ENCODE measurements at regions not wholly inside any gene's neighbourhood (a gene's known extent, or its start where the extent isn't known, plus 50 kb on each side); places are given as distances from the start of the nearest gene placed in this dataset.

DNA sequence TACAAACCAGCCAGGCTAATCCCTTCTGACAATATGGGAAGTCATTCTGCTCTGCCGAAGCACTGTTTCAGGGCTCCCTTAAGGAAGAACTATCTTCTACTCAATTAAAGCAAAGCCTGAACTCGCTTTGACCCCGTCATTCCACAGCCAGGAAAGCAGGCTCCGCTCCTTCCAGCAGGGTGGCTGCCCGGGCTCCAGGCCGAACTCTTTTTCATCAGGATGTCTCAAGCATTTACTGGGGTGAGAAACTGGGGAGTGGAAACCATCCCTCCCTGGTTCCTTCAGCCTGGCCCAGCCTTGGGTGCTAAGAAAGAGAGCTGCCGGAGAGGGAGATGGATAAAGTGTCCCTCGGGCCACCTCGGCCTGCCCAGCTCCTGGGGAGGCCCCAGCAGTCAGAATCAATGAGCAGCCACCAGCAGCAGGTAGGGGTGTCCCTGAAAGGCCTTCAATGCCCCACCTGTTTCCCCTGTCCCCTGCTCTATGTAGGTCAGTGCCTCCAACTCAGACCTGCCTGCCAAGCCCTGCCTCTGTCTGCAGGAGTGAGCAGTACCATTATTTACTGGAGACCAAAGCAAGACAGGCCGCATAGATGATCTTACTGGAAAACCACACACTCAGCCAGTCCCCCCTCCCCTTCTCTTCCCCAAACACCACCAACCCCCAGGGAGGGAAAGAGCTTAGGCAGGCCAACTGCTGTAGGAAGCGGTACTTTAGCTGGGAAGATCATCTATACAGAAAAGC lies 225.6 kb upstream of the TLE3 start:
- DNase-seq, result peak; percentile 51

DNA sequence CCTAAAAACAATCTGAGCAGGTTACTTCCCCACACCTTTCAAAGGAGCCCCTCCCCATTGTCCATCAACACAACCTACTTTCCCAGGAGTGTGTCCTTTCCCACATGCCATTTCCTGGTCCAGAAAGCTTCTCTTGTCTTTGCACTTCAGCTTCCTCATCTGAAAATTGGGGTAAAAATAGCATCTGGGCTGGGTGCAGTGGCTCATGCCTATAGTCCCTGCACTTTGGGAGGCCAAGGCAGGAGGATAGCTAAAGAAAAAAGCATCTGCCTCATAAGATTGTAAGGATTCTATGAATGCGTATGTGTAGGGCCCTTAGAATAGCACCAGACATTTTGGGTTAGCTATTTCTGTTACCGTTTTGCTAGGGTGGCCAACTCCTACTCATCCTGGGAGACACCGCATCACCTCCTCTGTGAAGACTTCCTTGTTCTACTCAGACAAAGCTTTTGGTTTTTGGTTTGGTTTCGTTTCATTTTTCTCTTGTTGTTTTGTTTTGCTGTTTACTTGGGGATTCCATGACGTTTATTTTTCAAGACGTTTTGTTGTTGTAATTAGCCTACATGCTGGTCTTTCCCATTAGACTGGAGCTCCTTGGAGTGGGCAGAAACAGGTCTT lies 224.4 kb upstream of the TLE3 start:
- DNase-seq, result no peak

DNA sequence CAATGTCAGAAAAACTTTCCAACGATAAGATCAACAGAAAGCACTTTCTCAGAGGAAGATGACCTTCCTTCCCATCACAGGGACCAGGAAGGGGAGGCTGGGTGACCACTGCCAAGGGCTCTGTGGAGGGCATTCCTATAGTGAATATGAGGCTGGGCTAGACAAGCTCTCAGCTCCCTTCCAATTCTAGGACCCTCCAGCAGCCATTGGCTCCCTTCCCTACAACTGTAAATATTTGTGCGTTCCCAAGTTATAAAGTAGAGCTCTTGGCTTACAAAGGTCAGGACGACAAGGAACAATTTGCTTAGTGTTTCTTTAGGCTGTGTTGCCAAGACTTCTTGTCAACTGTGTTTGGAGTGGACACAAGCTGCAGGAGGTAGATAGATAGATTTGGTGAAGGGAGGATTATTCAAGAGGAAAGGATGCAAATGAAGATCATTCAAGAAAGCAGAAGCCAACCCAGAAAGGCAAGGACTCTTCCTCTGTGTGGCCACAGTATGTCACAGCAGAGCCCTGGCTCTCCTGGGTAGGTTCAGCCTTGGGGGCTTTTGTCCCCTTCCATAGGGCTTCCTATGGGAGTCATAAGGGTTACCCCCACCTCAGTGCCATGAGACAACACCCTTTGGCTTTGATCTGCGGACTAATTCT lies 223.6 kb upstream of the TLE3 start:
- DNase-seq, result no peak

DNA sequence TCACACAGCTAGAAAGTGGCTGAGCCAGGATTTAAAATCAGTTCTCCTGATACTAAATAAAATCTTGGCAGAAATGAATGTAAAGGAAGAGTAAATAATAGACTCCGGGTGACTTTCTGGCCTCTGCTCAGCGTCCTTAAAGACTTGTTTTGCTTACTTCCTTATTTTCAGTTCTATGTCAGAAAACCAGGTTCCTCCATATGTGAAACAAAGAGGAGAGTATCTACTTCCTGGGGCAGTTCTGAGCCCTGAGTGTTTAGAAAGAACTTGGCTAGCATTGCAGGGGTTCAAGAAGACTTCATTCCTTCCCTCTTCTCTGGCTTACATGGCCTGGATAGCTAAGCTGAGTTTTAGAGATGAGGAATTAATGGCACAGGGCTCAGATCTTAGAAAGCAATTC lies 222.8 kb upstream of the TLE3 start:
- DNase-seq, result no peak

DNA sequence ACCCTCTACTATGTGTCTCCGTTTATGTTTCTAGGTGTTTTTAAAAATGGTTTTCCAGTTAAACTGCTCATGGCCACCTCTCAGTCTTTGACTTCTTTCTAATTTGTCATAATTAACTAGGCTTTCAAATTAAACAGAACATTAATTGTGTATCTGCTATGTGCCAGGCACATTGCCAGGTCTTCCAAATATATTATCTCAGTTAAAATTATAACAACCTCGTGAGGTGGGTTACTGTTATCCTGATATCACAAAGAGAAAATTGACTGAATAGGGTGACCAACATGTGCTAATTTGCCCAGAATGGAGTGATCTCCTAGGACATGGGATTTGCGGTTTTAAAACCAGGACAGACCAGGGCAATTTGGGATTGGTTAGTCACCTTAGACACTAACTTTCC lies 222.4 kb upstream of the TLE3 start:
- no peak for DNase-seq

DNA sequence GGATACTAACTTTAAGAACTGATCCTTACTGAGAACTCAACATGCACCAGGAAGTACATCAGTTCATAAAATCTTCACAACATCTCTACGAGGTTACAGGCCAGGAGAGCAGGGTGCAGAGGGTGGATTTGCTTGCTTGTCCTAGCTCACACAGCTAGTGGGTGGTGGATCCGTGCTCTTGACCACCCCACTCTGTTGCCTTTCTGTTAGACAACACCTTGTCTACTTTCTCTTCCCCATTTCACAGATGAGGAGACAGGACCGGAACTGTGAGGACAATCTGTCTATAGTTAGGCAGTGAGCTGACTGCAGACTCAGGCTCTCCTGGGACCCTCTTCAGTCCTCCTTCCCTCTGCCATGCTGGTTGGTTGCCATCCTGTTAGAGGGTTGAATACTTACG lies 221.7 kb upstream of the TLE3 start:
- no peak for DNase-seq

DNA sequence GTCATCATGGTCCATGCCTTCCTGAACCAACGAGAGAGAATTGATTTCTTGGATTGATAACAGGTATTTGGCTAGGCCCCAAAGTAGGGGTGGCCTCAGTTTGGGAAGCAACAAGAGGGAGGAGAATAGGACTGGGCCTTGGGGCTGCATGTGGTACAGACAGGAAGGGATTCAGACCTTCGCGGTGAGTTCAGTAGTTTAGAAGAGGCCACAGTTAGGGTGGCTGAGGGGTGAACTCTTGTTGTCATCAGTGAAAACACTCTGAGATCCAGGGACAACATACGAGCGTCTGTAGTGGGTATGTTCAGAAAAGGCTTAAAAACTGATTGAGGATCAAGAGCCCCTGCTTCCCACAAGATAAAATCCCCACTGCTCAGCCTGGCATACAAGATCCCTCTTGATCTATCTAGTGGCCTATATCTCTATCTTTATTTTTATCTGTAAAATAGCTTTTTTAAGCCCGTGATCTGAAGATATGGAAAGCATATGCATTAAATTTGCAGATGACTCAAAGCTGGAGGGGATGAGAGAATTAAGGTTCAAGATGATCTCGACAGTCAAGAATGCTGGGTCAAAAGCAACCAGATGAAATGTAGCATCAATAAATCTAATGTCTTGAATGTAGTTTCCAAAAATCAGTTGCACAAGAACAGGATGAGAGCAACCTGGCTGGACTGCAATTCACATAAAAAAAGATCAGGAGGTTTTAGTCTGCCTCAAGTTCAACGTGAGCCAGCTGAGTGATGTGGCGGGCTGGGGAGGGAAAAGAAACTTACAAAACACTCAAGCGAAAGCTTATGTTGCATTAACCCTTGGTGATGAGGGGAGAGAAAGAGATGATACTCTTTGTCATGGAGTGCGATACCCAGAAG lies 221.1 kb upstream of the TLE3 start:
- no peak for DNase-seq

DNA sequence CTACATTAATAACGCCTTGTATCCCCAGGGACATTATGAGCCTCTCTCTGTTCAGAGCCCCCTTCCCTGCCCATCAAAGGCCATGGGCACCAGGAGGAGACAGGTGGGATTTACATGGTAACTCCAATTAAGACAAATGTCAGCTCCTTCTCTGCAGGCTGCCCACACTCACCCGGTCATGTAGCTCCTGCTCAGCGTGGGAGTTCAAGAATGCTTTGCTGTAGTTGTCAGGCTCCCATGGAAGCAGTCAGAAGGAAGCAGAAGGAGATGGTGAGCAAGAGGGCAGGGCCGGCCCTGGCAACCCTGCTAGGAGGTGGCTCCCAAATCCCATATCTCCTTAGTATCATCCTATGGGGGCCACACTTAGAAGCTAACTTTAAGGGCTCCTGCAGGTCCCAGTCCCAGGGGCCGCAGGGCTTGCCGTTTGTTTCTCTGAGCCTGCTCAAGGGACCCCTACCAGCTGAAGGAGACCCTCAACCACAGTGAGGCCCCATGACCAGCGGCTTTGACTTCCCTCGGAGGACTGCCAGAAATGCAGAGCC lies 218.4 kb upstream of the TLE3 start:
- no peak for DNase-seq

DNA sequence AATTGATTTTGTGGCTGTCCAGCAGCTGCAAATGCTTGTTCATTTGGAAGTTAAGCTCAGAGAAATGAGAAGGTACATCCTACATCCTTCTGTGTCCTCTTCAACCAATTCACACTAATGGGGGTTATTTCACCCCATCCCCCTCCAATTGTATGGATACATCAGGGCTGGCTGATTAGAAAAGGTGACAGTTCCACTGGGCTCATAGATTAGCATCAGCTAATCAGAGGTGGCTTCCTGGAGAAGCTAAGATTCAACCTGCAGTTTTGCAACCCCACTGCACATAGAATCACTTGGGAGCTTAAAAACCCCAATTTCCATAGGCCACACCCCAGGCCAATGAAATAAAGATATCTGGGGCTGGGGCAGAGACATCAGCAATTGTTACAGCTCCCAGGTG lies 217.7 kb upstream of the TLE3 start:
- no peak for DNase-seq

DNA sequence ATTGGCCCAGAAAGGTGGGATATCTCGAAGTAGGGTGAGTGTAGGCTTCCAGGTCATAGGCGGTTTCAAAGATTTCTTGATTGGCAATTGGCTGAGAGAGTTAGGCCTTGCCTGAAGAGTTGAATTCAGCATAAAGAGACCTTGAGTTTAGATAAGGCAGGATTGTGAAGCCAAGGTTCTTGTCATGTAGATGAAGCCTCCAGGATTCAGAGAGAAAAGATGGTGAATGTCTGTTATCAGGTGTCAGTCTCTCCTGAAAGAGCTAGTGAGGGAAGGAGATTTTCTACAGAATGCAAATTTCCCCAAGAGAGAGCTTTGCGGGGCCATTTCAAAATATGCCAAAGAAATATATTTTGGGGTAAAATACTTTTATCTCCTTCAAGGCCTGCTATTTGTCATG lies 217.0 kb upstream of the TLE3 start:
- no peak for DNase-seq

DNA sequence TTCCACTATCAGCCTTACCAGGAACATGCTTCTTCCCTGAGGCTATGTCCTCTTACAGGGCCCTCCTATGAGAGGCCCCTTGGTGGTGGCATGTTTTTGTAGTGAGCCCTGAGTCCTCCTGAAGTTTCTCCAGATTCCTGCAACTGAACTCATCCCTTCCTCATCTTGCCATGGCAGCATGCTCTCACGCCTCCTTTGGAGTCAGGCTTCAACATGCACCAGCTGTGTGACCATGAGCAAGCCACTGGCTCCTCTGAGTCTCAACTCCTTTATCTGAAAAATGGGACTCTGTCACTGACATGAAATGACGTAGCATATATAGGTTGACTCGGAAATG lies 216.3 kb upstream of the TLE3 start:
- no peak for DNase-seq

DNA sequence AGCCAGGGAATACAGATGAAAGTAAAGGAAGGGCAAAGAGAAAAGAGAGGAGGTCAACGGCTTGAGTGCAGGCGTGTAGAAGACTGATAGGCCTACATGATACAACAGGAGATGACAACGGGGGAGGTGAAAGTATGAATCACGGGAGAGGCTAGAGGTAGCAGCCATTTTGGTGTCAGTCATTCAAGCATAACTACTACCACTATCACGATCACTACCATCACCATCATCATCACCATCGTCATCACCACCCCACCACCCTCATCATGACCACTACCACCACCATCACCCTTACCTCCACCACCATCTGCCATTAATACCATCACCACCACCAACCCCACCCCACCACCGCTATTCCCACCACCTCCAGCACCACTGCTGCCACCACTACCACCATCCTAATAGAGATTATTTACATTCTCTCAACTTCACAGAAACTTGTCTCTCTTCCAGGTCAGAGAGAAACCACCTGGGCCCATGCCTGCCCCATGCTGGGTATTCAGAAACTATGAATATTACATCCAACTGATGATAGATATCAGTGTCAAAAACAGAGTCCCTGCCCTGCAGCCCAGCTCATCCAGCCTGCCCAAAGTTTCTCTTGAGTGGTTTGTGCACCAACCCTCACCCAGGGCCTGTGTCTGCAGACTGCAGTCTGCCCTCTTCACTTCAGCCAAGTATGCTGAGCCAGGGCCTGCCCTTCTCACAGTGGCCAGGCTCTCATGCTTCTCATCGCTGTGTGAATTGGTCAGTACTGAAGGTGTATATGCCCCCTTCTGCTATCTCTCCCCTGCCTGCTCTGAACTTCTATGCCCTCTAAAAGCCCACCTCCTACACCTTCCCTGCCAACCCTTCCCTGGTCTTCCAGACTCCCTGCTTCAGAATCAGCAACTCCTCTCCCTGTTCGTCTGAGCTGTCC lies 215.6 kb upstream of the TLE3 start:
- DNase-seq, result no peak

DNA sequence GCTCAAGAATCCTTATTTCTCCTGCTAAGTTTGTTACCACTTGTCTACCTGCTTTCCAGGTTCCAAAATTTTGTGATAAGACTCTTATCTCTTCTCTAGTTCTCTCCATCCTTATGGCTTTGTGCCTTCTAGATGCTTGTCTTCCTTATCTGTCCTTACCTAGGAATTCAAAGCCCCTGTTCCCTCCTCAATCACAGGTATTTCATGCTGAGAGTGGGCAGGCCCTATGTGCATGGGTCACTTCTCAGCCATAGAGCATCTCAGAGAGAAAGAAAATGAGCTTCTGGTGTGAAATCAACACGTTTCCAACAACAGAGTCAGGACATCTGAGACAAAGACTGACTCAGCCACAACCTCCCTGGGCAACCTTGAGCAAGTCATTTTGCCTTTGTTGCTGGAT lies 214.1 kb upstream of the TLE3 start:
- DNase-seq, result no peak

DNA sequence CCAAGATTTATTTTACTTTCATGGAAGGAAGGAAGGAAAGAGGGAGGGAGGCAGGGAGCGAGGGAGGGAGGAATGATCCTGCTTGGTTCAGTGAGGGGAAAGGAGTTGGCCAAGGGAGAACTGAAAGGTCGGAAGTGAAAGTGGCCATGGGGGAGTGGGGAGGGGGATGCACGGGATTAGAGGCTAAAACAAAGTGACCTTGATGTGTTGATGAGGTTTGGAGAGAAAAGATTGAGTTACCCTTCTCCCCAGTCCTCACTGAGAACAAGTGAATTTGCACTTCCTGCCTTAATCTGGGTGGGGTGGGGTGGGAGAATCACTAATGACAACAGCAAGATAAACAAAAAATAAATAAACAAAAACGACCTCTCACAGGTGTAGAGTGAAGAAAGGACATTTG lies 212.0 kb upstream of the TLE3 start:
- DNase-seq, result no peak

DNA sequence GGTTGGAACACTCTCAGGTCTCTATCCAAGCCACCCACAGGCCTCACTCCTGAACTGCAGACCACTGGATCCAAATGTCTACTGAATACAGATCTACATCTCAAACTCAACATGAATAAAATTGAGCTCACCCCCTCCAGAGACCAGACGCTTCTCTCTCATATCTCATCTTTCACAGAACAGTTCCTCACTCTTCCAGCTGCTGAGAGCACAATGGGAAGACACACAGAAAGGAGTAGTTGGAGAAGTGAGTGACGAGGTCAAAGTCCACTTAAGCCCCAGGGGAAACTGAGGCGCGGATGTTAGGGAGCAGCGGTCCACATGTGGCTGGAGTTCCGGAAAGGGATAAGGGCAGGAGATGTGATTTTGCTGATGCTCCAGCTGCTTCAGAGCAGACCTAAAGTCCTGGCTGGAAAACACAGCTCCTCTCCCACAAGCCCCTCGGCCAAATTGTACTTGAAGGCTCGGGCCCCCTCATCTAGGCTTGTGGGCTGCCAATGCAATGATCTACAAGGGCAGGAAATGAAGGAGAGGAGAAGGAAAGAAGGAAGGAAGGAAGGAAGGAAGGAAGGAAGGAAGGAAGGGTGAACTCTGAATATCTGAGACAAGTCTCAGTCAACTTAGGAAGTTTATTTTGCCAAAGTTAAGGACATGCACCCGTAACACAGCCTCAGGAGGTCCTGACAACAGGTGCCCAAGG lies 211.2 kb upstream of the TLE3 start:
- no peak for DNase-seq

DNA sequence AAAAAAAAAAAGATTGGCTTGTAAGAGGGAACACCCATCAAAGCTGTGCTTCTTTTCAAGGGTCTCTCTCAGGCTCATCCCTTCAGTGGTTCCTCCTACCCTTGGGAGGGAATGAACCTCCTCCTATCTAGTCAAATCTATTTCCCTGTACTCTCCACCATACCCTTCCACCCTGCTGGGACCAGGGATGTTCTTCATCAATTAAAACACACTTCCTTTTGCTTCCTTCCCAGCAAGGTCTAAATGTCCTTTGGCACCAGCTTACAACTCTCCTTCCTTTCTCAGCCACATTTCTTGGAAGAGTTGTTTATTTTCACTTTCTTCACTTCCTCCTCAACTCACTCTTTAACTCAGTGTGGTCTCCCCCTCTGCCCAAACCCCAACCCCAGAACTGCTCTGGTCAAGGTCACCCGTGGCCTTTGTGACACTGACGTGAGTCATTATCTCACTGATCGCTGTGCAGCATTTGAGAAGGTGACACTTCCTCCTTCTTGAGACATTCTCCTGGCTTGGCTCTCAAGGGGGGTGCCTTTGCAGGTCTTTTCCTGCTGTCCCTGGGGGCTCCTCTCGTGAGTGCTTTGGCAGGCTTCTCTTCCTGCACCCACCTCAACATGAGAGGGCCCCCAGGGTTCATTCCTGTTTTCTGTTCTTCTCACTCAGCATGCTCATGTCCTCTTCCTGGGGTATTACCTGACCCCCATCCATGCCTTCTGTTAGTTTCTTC lies 210.5 kb upstream of the TLE3 start:
- no peak for DNase-seq

DNA sequence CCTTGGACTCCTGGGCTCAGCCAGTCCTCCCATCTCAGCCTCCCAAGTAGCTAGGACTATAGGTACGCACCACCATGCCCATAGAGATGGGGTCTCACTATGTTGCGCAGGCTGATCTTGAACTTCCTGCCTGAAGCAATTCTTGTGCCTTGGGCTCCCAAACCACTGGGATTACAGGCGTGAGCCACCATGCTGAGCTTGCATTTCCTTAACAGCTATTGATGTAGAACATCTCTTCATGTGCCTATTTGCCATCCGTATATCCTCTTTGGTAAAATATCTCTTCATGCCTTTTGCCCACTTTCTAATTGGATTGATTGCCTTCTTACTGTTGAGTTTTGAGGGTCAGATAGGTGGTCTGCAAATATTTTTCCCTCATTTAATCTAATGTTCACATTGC lies 208.9 kb upstream of the TLE3 start:
- no peak for DNase-seq

DNA sequence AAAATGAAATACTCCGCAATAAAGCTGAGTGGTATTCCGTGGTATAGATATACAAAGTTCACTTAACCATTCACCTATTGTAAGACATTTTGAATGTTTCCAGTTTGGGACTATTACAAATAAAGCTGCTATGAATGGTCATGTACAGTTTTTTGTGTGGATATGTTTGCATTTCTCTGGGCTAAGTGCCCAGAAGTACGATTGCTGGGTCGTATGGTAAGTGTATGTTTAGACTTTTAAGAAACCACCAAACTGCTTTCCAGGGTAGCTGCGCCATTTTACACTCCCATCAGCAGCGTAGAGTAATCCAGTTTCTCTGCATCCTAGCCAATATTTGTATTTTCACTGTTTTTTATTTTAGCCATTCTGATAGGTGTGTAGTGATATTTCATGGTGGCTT lies 208.4 kb upstream of the TLE3 start:
- no peak for DNase-seq

DNA sequence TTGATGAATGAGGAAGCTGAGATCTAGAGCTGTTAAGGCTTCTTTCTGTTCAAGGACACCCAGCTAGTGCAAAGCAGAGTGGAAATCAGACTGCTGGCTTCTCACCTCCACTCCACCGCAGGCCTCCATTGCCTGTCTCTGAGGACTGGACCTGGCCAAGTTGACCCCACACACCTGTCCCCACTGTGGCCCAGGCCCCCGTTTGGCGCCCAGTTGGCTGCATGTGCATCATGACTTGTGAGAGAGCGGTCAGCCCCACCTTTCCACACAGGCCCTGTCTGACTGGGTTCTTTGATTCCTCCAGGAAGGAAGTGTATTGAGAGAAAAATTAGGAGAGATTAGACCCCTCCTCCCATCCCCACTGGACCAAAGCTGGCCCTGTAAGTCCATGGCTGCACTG lies 206.3 kb upstream of the TLE3 start:
- DNase-seq, result no peak

DNA sequence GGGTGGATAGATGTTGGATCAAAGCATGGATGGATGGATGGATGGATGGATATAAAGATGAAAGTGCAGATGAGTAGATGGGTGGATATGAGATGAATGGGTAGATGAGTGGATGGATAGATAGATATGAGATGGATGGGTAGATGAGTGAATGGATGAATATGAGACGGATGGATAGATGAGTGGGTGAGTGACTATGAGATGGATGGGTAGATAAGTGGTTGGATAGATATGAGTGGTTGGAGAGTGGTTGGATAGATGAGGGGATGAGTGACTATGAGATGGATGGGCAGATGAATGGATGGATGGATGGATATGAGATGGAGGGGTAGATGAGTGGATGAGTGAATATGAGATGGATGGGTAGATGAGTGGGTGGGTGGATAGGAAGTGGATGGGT lies 204.6 kb upstream of the TLE3 start:
- DNase-seq, result no peak

Data from right kidney (tissue), 1 donor.